CD4-positive, alpha-beta T cell (primary cell): ENCODE measurements at regions not wholly inside any gene's neighbourhood (a gene's known extent, or its start where the extent isn't known, plus 50 kb on each side); places are given as distances from the start of the nearest gene placed in this dataset.
"Not testable (repeated sequence)": the region's sequence is repeated elsewhere in the genome, so short reads cannot be mapped to it uniquely, and the experiment has no call there.

Source experiments
- ATAC-seq: fragments of 200-7000 bp; cut with Tn5 transposase; one replicate; pipeline ENCODE4 v1.10.0; 2022; ENCODE audit warnings: mild to moderate bottlenecking; ENCODE audit not compliant: poor library complexity
- CTCF ChIA-PET: fragments of 350-600 bp; sonication (Branson Sonifier 250); formaldehyde crosslinking; loops from one replicate; lab custom pipeline; 2021; ENCODE audit warnings: antibody characterized with exemption, inconsistent platforms; lab: Charles Lee
- POLR2A ChIA-PET: fragments of 350-600 bp; sonication (Branson Sonifier 250); formaldehyde crosslinking; loops from one replicate; lab custom pipeline; 2021; ENCODE audit warnings: antibody characterized with exemption, inconsistent platforms; lab: Charles Lee
- DNase-seq, 14 experiments: peaks; one replicate each; pipeline ENCODE4 v3.0.0-alpha.2; 2013 to 2020; ENCODE audit warnings: mixed read lengths in 2 of 14
- H3K27ac ChIP-seq, 2 donors: one replicate each; pipeline versions ENCODE4 v1.5.1 to v1.7.0; 2013; ENCODE audit warnings: low read length in 2 of 2, low read depth in 1 of 2, mild to moderate bottlenecking in 1 of 2
- H3K27me3 ChIP-seq, 2 experiments: 1 replicate in 1 of 2; 2 replicates in 1 of 2; pipeline versions ENCODE4 v1.6.1 to v1.7.0; 2013; ENCODE audit warnings: low read length in 2 of 2, control low read depth in 1 of 2, mild to moderate bottlenecking in 1 of 2, moderate library complexity in 1 of 2; ENCODE audit not compliant: insufficient read depth in 2 of 2, control insufficient read depth in 1 of 2
- H3K36me3 ChIP-seq: one replicate; pipeline ENCODE4 v1.6.1; 2013; ENCODE audit warnings: low read length, control low read depth; ENCODE audit not compliant: insufficient read depth
- H3K4me1 ChIP-seq: one replicate; pipeline ENCODE4 v1.6.1; 2013; ENCODE audit warnings: low read length, control low read depth; ENCODE audit not compliant: insufficient read depth
- H3K4me3 ChIP-seq: one replicate; pipeline ENCODE4 v1.5.1; 2013; ENCODE audit warnings: mild to moderate bottlenecking, low read length, moderate library complexity
- H3K9me3 ChIP-seq, 2 experiments: 1 replicate in 1 of 2; 2 replicates in 1 of 2; pipeline versions ENCODE4 v1.6.1 to v1.7.0; 2013; ENCODE audit warnings: low read length in 2 of 2, mild to moderate bottlenecking in 2 of 2, control low read depth in 1 of 2, moderate library complexity in 1 of 2; ENCODE audit not compliant: control insufficient read depth in 1 of 2, insufficient read depth in 1 of 2
- H3K27ac Mint-ChIP-seq: one replicate; pipeline ENCODE4 v1.8.0; 2020; ENCODE audit warnings: mixed read lengths
- H3K27me3 Mint-ChIP-seq: one replicate; pipeline ENCODE4 v1.8.0; 2021; ENCODE audit warnings: mixed read lengths
- H3K36me3 Mint-ChIP-seq: one replicate; pipeline ENCODE4 v1.8.0; 2021; ENCODE audit warnings: low read depth, mixed read lengths
- H3K4me1 Mint-ChIP-seq: one replicate; pipeline ENCODE4 v1.8.0; 2021; ENCODE audit warnings: low read depth, mixed read lengths
- H3K4me3 Mint-ChIP-seq: one replicate; pipeline ENCODE4 v1.8.0; 2020; ENCODE audit warnings: mild to moderate bottlenecking, mixed read lengths
- H3K9me3 Mint-ChIP-seq: one replicate; pipeline ENCODE4 v1.8.0; 2020; ENCODE audit warnings: mixed read lengths
- intact Hi-C, 2 experiments: fragments of 100-400 bp; cut with DNase I in 1 of 2; cut with micrococcal nuclease in 1 of 2; formaldehyde crosslinking; loops; one replicate each; pipeline versions ENCODE4 v1.15.1 to v1.9.0; 2023 to 2025; cut with DNase I, micrococcal nuclease
- TF ChIP-seq, protein P1 (sequence below): fragments of 200-600 bp; IDR thresholded peaks from one replicate; pipeline ENCODE4 v1.8.0; 2022; ENCODE audit warnings: antibody characterized with exemption, mild to moderate bottlenecking

DNA sequence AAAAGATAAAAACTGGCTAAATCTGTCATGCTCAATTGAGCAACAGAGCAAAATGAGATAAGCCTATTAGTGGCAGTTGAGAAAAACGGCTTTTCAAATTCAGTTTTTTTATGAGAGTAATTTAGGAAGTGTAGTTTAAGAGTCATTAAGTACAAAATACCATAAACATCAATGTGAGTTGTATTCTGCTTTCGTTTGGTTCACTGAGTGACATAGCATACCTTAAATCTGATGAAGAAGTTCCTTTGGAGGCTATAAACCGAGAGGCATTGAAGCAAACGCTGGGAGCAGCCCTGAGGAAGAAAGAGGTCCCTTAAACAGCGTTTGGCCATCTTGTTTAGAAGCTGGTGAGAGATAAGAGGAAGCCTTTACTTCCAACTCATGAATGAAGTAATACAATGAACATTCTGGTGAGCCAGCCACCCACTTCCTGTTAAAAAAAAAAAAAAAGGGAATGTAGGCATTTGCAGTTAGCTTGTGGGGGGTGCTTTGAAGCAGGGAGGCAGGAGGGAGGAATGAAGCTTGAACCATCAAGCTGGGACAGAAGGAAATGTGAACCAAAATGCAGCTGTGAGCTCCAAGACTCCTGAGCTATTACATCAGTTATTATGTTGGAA lies 132.3 kb downstream of the ZNF330 start:
- Mint-ChIP-seq H3K9me3 (no peaks in the 10 kb centered on the region), H3K27ac (no peak overlapping the region), H3K27me3 (no peaks in the 10 kb centered on the region), H3K36me3 (no peaks in the 10 kb centered on the region), H3K4me3 (no peak overlapping the region), H3K4me1 (no peaks in the 10 kb centered on the region)
- TF ChIP-seq, protein P1, sequence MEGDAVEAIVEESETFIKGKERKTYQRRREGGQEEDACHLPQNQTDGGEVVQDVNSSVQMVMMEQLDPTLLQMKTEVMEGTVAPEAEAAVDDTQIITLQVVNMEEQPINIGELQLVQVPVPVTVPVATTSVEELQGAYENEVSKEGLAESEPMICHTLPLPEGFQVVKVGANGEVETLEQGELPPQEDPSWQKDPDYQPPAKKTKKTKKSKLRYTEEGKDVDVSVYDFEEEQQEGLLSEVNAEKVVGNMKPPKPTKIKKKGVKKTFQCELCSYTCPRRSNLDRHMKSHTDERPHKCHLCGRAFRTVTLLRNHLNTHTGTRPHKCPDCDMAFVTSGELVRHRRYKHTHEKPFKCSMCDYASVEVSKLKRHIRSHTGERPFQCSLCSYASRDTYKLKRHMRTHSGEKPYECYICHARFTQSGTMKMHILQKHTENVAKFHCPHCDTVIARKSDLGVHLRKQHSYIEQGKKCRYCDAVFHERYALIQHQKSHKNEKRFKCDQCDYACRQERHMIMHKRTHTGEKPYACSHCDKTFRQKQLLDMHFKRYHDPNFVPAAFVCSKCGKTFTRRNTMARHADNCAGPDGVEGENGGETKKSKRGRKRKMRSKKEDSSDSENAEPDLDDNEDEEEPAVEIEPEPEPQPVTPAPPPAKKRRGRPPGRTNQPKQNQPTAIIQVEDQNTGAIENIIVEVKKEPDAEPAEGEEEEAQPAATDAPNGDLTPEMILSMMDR, result no peak
- Histone ChIP-seq H3K27ac (no peak overlapping the region), H3K9me3 (peaks cover 0 to 3% of the 10 kb centered on the region in 2 experiments), H3K36me3 (no peaks in the 10 kb centered on the region), H3K4me3 (no peak overlapping the region), H3K4me1 (no peaks in the 10 kb centered on the region), H3K27me3 (no peaks in the 10 kb centered on the region)
- ChIA-PET CTCF (no interaction called here), POLR2A (no interaction called here)
- peak in 2 of 14 experiments; percentile 10 to 12 for DNase-seq
- intact Hi-C loops, result no loop called here
- ATAC-seq, result no peak

DNA sequence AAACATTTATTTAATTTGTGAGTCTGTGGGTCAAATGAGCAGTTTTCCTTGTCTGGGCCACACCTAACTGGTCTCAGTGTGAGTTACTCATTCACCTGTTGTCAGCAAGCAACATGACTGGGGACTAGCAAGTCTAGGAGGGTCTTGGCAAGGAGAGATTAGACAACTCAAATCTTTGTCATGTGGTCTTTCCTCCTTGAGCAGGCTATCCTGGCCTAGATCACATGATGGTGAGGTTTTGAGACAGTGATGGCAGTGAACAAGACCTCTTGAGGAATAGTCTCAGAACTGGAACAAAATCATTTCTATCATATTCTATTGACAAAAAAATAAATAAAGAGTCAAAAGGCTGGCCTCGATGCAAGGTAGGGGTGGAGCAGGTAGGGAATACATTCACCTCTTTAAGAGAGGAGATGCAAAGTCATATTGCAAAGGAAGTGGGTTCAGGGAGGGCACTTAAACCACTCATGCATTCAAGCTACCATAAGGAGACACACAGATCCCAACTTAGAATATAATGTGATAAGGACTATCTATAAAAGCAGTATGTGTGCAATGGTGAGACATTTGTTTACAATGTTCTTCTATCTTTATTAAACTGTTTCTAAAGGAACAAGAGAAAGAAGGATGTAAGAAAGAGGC lies 135.7 kb downstream of the ZNF330 start:
- Histone ChIP-seq H3K4me1 (no peaks in the 10 kb centered on the region), H3K4me3 (no peak overlapping the region), H3K9me3 (peaks cover 0 to 3% of the 10 kb centered on the region in 2 experiments), H3K27me3 (no peaks in the 10 kb centered on the region), H3K27ac (no peak overlapping the region), H3K36me3 (no peaks in the 10 kb centered on the region)
- ChIA-PET POLR2A (no interaction called here), CTCF (no interaction called here)
- intact Hi-C loops, result no loop called here
- TF ChIP-seq, protein P1, result no peak
- ATAC-seq, result no peak
- H3K27me3 Mint-ChIP-seq, result no peaks in the 10 kb centered on the region
- H3K9me3 Mint-ChIP-seq, result no peaks in the 10 kb centered on the region
- H3K4me3 Mint-ChIP-seq, result no peak overlapping the region
- no peaks in the 10 kb centered on the region for H3K36me3 Mint-ChIP-seq
- no peak overlapping the region for H3K27ac Mint-ChIP-seq
- no peaks in the 10 kb centered on the region for H3K4me1 Mint-ChIP-seq
- DNase-seq, result no peak

DNA sequence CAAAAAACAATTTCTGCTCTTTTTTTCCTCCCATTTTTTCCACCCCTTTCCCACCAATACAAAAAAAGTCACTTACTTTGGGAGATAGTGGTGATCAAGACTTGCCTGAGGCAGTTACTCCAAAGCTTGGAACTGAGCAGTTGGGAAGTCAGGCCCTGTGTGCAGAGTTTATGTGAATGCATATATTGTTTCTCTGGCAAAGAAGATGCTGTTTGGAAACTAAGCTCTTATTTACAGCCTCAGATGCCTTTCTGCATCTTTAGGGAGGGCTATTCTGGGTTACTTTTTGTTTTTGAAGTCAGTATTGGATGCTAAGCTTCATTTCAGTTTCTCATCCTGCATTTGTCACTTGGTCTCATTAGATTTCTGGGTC lies 136.3 kb downstream of the ZNF330 start:
- no peaks in the 10 kb centered on the region for H3K27me3 ChIP-seq
- no peak overlapping the region for H3K27ac ChIP-seq
- Mint-ChIP-seq H3K9me3 (no peaks in the 10 kb centered on the region), H3K27me3 (no peaks in the 10 kb centered on the region), H3K36me3 (no peaks in the 10 kb centered on the region), H3K27ac (no peak overlapping the region), H3K4me1 (no peaks in the 10 kb centered on the region), H3K4me3 (no peak overlapping the region)
- CTCF ChIA-PET, result no interaction called here
- no peak overlapping the region for H3K4me3 ChIP-seq
- ATAC-seq (no peak), DNase-seq (no peak)
- POLR2A ChIA-PET, result no interaction called here
- intact Hi-C loops, result no loop called here
- H3K4me1 ChIP-seq, result no peaks in the 10 kb centered on the region
- H3K36me3 ChIP-seq, result no peaks in the 10 kb centered on the region
- TF ChIP-seq, protein P1, result no peak
- H3K9me3 ChIP-seq, result peaks cover 0 to 3% of the 10 kb centered on the region in 2 experiments

DNA sequence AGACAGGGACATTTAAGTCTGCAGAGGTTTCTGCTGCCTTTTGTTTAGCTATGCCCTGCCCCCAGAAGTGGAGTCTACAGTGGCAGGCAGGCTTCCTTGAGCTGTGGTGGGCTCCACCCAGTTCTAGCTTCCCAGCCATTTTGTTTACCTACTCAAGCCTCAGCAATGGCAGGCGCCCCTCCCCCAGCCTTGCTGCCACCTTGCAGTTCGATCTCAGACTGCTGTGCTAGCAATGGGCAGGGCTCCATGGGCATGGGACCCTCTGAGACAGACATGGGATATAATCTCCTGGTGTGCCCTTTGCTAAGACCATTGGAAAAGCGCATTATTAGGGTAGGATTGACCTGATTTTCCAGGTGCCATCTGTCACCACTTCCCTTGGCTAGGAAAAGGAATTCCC lies 147.5 kb downstream of the ZNF330 start:
- H3K9me3 Mint-ChIP-seq, POLR2A ChIA-PET, H3K27me3 ChIP-seq, H3K4me1 ChIP-seq, H3K4me1 Mint-ChIP-seq, H3K9me3 ChIP-seq, H3K36me3 Mint-ChIP-seq, ATAC-seq, H3K27ac ChIP-seq, H3K27ac Mint-ChIP-seq, H3K36me3 ChIP-seq, CTCF ChIA-PET, H3K4me3 Mint-ChIP-seq, H3K27me3 Mint-ChIP-seq, intact Hi-C loops, DNase-seq, H3K4me3 ChIP-seq: not testable (repeated sequence)
